H1 (cell line): ENCODE measurements at regions not wholly inside any gene's neighbourhood (a gene's known extent, or its start where the extent isn't known, plus 50 kb on each side); places are given as distances from the start of the nearest gene placed in this dataset.
"Not testable (repeated sequence)": the region's sequence is repeated elsewhere in the genome, so short reads cannot be mapped to it uniquely, and the experiment has no call there.

Experiments used
- CTCF ChIA-PET: fragments of 300-600 bp; sonication (Branson Sonifier 250); formaldehyde crosslinking; loops from one replicate; lab custom pipeline; 2021; ENCODE audit not compliant: partially characterized antibody; lab: Charles Lee
- POLR2A ChIA-PET: fragments of 300-600 bp; sonication (Branson Sonifier 250); formaldehyde crosslinking; loops from one replicate; lab custom pipeline; 2021; ENCODE audit warnings: inconsistent platforms; ENCODE audit not compliant: partially characterized antibody; lab: Charles Lee
- DNase-seq, 2 experiments: peaks; one replicate each; pipeline versions ENCODE4 v3.0.0 to v3.0.0-alpha.2; 2010 to 2022; ENCODE audit warnings: low spot score in 2 of 2, low read depth in 1 of 2, mixed read lengths in 1 of 2
- FAIRE-seq: peaks from 2 replicates; lab custom pipeline; 2011; peaks lifted over from hg19 to GRCh38; lab: Jason Lieb, UNC
- H2AFZ ChIP-seq: 2 replicates; pipeline ENCODE4 v1.8.1; 2012; ENCODE audit warnings: low read length, inconsistent platforms
- H2AK5ac ChIP-seq: 2 replicates; pipeline ENCODE4 v1.6.1; 2013; ENCODE audit warnings: low read depth, low read length
- H2BK120ac ChIP-seq: replicated peaks from 2 replicates; pipeline ENCODE3; 2013; ENCODE audit warnings: low read depth, low read length, inconsistent platforms
- H2BK12ac ChIP-seq: 2 replicates; pipeline ENCODE4 v1.6.1; 2013; ENCODE audit warnings: low read depth, low read length
- H2BK15ac ChIP-seq: 2 replicates; pipeline ENCODE4 v1.6.1; 2013; ENCODE audit warnings: low read length
- H2BK20ac ChIP-seq: 2 replicates; pipeline ENCODE4 v1.6.1; 2013; ENCODE audit warnings: low read length
- H2BK5ac ChIP-seq: 2 replicates; pipeline ENCODE4 v1.6.1; 2013; ENCODE audit warnings: low read depth, low read length
- H3K14ac ChIP-seq: 2 replicates; pipeline ENCODE4 v1.6.1; 2013; ENCODE audit warnings: inconsistent platforms; ENCODE audit not compliant: insufficient read length
- H3K18ac ChIP-seq: 2 replicates; pipeline ENCODE4 v1.6.1; 2013; ENCODE audit warnings: low read length; ENCODE audit errors: extremely low read depth
- H3K23ac ChIP-seq: 2 replicates; pipeline ENCODE4 v1.6.1; 2013; ENCODE audit warnings: inconsistent platforms; ENCODE audit not compliant: insufficient read length
- H3K23me2 ChIP-seq: 2 replicates; pipeline ENCODE4 v1.6.1; 2013; ENCODE audit warnings: low read depth, low read length
- H3K27ac ChIP-seq: 2 replicates; pipeline ENCODE4 v1.6.1; 2011; ENCODE audit warnings: low read depth, low read length, inconsistent platforms
- H3K27me3 ChIP-seq, 4 experiments: replicated peaks in 1 of 4; 1 replicate in 1 of 4; 2 replicates in 3 of 4; pipeline versions ENCODE4 v1.6.1 to v1.8.1; 2011 to 2013; ENCODE audit warnings: low read length in 3 of 4, mild to moderate bottlenecking in 3 of 4, inconsistent platforms in 2 of 4, mixed read lengths in 2 of 4, moderate library complexity in 1 of 4; ENCODE audit not compliant: control insufficient read depth in 3 of 4, insufficient read depth in 3 of 4; ENCODE audit errors: extremely low read depth in 1 of 4
- H3K36me3 ChIP-seq, 4 experiments: 2 replicates each; pipeline versions ENCODE4 v1.6.1 to v1.8.1; 2011 to 2013; ENCODE audit warnings: mild to moderate bottlenecking in 4 of 4, low read length in 3 of 4, moderate library complexity in 2 of 4, control low read depth in 1 of 4, inconsistent platforms in 1 of 4; ENCODE audit not compliant: insufficient read depth in 4 of 4, control insufficient read depth in 2 of 4
- H3K4ac ChIP-seq: replicated peaks from 2 replicates; pipeline ENCODE3; 2013; ENCODE audit warnings: low read length, low read depth, mixed read lengths, inconsistent platforms; ENCODE audit not compliant: insufficient read length
- H3K4me1 ChIP-seq, 4 experiments: replicated peaks in 1 of 4; 1 replicate in 1 of 4; 2 replicates in 3 of 4; pipeline versions ENCODE4 v1.6.1 to v1.8.1; 2011 to 2013; ENCODE audit warnings: low read length in 3 of 4, inconsistent platforms in 2 of 4, mixed read lengths in 1 of 4; ENCODE audit not compliant: insufficient read depth in 4 of 4, control insufficient read depth in 3 of 4
- H3K4me2 ChIP-seq, 2 experiments: 2 replicates each; pipeline versions ENCODE4 v1.6.1 to v1.8.1; 2011 to 2013; ENCODE audit warnings: low read depth in 2 of 2, low read length in 2 of 2, control low read depth in 1 of 2, inconsistent platforms in 1 of 2, mild to moderate bottlenecking in 1 of 2; ENCODE audit not compliant: insufficient read depth in 1 of 2
- H3K4me3 ChIP-seq, 4 experiments: fragments of 200-600, 300-600 bp in 1 of 4; sonication (generic), shearing (Covaris generic), sonication (Bioruptor Twin) in 1 of 4; 2 replicates each; pipeline versions ENCODE4 v1.5.1 to v1.8.1; 2011 to 2016; ENCODE audit warnings: low read length in 4 of 4, low read depth in 3 of 4, control low read depth in 2 of 4, inconsistent platforms in 2 of 4, mild to moderate bottlenecking in 2 of 4, mixed read lengths in 1 of 4, moderate library complexity in 1 of 4; ENCODE audit not compliant: insufficient read depth in 2 of 4; ENCODE audit errors: extremely low read depth in 1 of 4
- H3K56ac ChIP-seq: replicated peaks from 2 replicates; pipeline ENCODE3; 2013; ENCODE audit warnings: low read depth, mild to moderate bottlenecking, mixed read lengths, low read length, inconsistent platforms; ENCODE audit not compliant: insufficient read length
- H3K79me1 ChIP-seq: 2 replicates; pipeline ENCODE4 v1.6.1; 2013; ENCODE audit warnings: low read depth, low read length, control low read depth
- H3K79me2 ChIP-seq, 2 experiments: 2 replicates each; pipeline versions ENCODE4 v1.6.1 to v1.8.1; 2012 to 2013; ENCODE audit warnings: low read length in 2 of 2, mild to moderate bottlenecking in 2 of 2, inconsistent platforms in 1 of 2; ENCODE audit not compliant: insufficient read depth in 2 of 2, control insufficient read depth in 1 of 2
- H3K9ac ChIP-seq, 4 experiments: replicated peaks in 1 of 4; 1 replicate in 1 of 4; 2 replicates in 3 of 4; pipeline versions ENCODE4 v1.6.1 to v1.8.1; 2011 to 2013; ENCODE audit warnings: low read depth in 3 of 4, low read length in 3 of 4, control low read depth in 2 of 4, mild to moderate bottlenecking in 2 of 4, moderate library complexity in 2 of 4, inconsistent platforms in 1 of 4; ENCODE audit errors: extremely low read depth in 1 of 4
- H3K9me3 ChIP-seq, 2 experiments: 2 replicates each; pipeline versions ENCODE4 v1.6.1 to v1.8.1; 2012 to 2013; ENCODE audit warnings: mild to moderate bottlenecking in 2 of 2, moderate library complexity in 2 of 2, control low read depth in 1 of 2, inconsistent platforms in 1 of 2, low read depth in 1 of 2, low read length in 1 of 2, mixed read lengths in 1 of 2; ENCODE audit not compliant: insufficient read depth in 2 of 2
- H4K20me1 ChIP-seq, 2 experiments: replicated peaks in 1 of 2; 2 replicates each; pipeline versions ENCODE3 to v1.8.1; 2011 to 2013; ENCODE audit warnings: inconsistent platforms in 2 of 2, low read length in 2 of 2, mild to moderate bottlenecking in 1 of 2; ENCODE audit not compliant: insufficient read depth in 2 of 2, control insufficient read depth in 1 of 2
- H4K5ac ChIP-seq: 2 replicates; pipeline ENCODE4 v1.6.1; 2013; ENCODE audit warnings: low read length, low read depth, mixed read lengths, inconsistent platforms; ENCODE audit not compliant: insufficient read length
- H4K8ac ChIP-seq: 2 replicates; pipeline ENCODE4 v1.8.0; 2013; ENCODE audit warnings: mild to moderate bottlenecking, moderate library complexity, low read length, inconsistent platforms; ENCODE audit not compliant: insufficient read depth; ENCODE audit errors: extremely low read depth
- H4K91ac ChIP-seq: replicated peaks from 2 replicates; pipeline ENCODE3; 2013; ENCODE audit warnings: low read length, mixed read lengths, inconsistent platforms; ENCODE audit not compliant: insufficient read length

- H3K27me3 ChIP-seq, H2BK15ac ChIP-seq, H3K4ac ChIP-seq, H4K91ac ChIP-seq, H4K5ac ChIP-seq, DNase-seq, H3K56ac ChIP-seq, H4K20me1 ChIP-seq, H3K23ac ChIP-seq, H3K14ac ChIP-seq, H2AFZ ChIP-seq, POLR2A ChIA-PET, H3K4me1 ChIP-seq, H3K18ac ChIP-seq, H3K23me2 ChIP-seq, H3K4me3 ChIP-seq, H2AK5ac ChIP-seq, CTCF ChIA-PET, FAIRE-seq, H4K8ac ChIP-seq, H3K79me1 ChIP-seq, H2BK20ac ChIP-seq, H3K36me3 ChIP-seq, H3K79me2 ChIP-seq, H2BK5ac ChIP-seq, H3K4me2 ChIP-seq, H2BK12ac ChIP-seq, H3K27ac ChIP-seq, H2BK120ac ChIP-seq, H3K9ac ChIP-seq: not testable (repeated sequence)
- peaks cover 11 to 30% of the 10 kb centered on the region in 2 experiments for H3K9me3 ChIP-seq
Observed at GRCh38 chr6:106779552-106779951, 150.2 kb downstream of the QRSL1 start.
